ENCODE measurements at regions not wholly inside any gene's neighbourhood (a gene's known extent, or its start where the extent isn't known, plus 50 kb on each side); places are given as distances from the start of the nearest gene placed in this dataset.

GRCh38 chr14:65933400-65934069 lies 521.0 kb downstream of the FUT8 start:
- Mint-ChIP-seq H3K36me3 (peaks cover 11 to 41% of the 10 kb centered on the region in 2 donors), H3K9me3 (peaks cover 16 to 30% of the 10 kb centered on the region in 2 donors), H3K27ac (no peak overlapping the region)
- ATAC-seq: no peak
- no peak for DNase-seq (ENCODE audit: low spot score in 2 of 2)

- peaks cover 12 to 43% of the 10 kb centered on the region in 2 donors for H3K36me3 Mint-ChIP-seq
- no peak for ATAC-seq
- H3K9me3 Mint-ChIP-seq: peaks cover 16 to 30% of the 10 kb centered on the region in 2 donors
- no peak overlapping the region for H3K27ac Mint-ChIP-seq
- DNase-seq (ENCODE audit: low spot score in 2 of 2): no peak
Observed at GRCh38 chr14:65934070-65934435, 521.5 kb downstream of the FUT8 start.

GRCh38 chr14:65936342-65936975 lies 523.9 kb downstream of the FUT8 start:
- Mint-ChIP-seq H3K36me3 (peaks cover 12 to 43% of the 10 kb centered on the region in 2 donors), H3K9me3 (peaks cover 16 to 30% of the 10 kb centered on the region in 2 donors), H3K27ac (peak overlapping the region in 1 of 2 donors; percentile 86)
- ATAC-seq (no peak), DNase-seq (ENCODE audit: low spot score in 2 of 2) (no peak)

GRCh38 chr14:65937079-65937959 lies 524.8 kb downstream of the FUT8 start:
- peak overlapping the region; percentile 80 to 86 for H3K27ac Mint-ChIP-seq
- peaks cover 12 to 39% of the 10 kb centered on the region in 2 donors for H3K36me3 Mint-ChIP-seq
- ATAC-seq: peak; percentile 52 to 80
- no peak for DNase-seq (ENCODE audit: low spot score in 2 of 2)
- H3K9me3 Mint-ChIP-seq: peaks cover 16 to 30% of the 10 kb centered on the region in 2 donors

- H3K27ac Mint-ChIP-seq: peak overlapping the region in 1 of 2 donors; percentile 86
- ATAC-seq: peak; percentile 49 to 62
- peaks cover 16 to 26% of the 10 kb centered on the region in 2 donors for H3K9me3 Mint-ChIP-seq
- peaks cover 12 to 39% of the 10 kb centered on the region in 2 donors for H3K36me3 Mint-ChIP-seq
- no peak for DNase-seq (ENCODE audit: low spot score in 2 of 2)
Observed at GRCh38 chr14:65937960-65938316, 525.4 kb downstream of the FUT8 start.

GRCh38 chr14:65938738-65939137 lies 526.2 kb downstream of the FUT8 start:
- DNase-seq (ENCODE audit: low spot score in 2 of 2) (no peak), ATAC-seq (peak; percentile 24 to 75)
- peaks cover 12 to 39% of the 10 kb centered on the region in 2 donors for H3K36me3 Mint-ChIP-seq
- H3K9me3 Mint-ChIP-seq: peaks cover 16 to 25% of the 10 kb centered on the region in 2 donors
- peak overlapping the region in 1 of 2 donors; percentile 86 for H3K27ac Mint-ChIP-seq

- Mint-ChIP-seq H3K9me3 (peaks cover 16 to 21% of the 10 kb centered on the region in 2 donors), H3K27ac (no peak overlapping the region), H3K36me3 (peaks cover 12 to 35% of the 10 kb centered on the region in 2 donors)
- DNase-seq (ENCODE audit: low spot score in 2 of 2) (no peak), ATAC-seq (no peak)
Observed at GRCh38 chr14:65939184-65939583, 526.7 kb downstream of the FUT8 start.

- Mint-ChIP-seq H3K27ac (no peak overlapping the region), H3K9me3 (peaks cover 12 to 16% of the 10 kb centered on the region in 2 donors), H3K36me3 (peaks cover 12 to 26% of the 10 kb centered on the region in 2 donors)
- DNase-seq (ENCODE audit: low spot score in 2 of 2) (no peak), ATAC-seq (peak in 1 of 2 donors; percentile 47)
Observed at GRCh38 chr14:65940056-65940735, 527.7 kb downstream of the FUT8 start.

GRCh38 chr14:65941091-65941490 lies 528.6 kb downstream of the FUT8 start:
- peaks cover 12 to 16% of the 10 kb centered on the region in 2 donors for H3K9me3 Mint-ChIP-seq
- no peak overlapping the region for H3K27ac Mint-ChIP-seq
- H3K36me3 Mint-ChIP-seq: peaks cover 12 to 26% of the 10 kb centered on the region in 2 donors
- ATAC-seq: no peak
- DNase-seq (ENCODE audit: low spot score in 2 of 2): no peak

- ATAC-seq: no peak
- Mint-ChIP-seq H3K9me3 (peaks cover 4 to 5% of the 10 kb centered on the region in 2 donors), H3K36me3 (peaks cover 7 to 10% of the 10 kb centered on the region in 2 donors), H3K27ac (no peak overlapping the region)
- no peak for DNase-seq (ENCODE audit: low spot score in 2 of 2)
Observed at GRCh38 chr14:65943150-65943549, 530.6 kb downstream of the FUT8 start.

- no peak for DNase-seq (ENCODE audit: low spot score in 2 of 2)
- no peak for ATAC-seq
- Mint-ChIP-seq H3K27ac (no peak overlapping the region), H3K9me3 (peaks cover 4 to 6% of the 10 kb centered on the region in 2 donors), H3K36me3 (peaks cover 6 to 7% of the 10 kb centered on the region in 2 donors)
Observed at GRCh38 chr14:65943916-65944410, 531.4 kb downstream of the FUT8 start.

GRCh38 chr14:65945327-65945726 lies 532.8 kb downstream of the FUT8 start:
- Mint-ChIP-seq H3K27ac (no peak overlapping the region), H3K36me3 (peaks cover 6 to 7% of the 10 kb centered on the region in 2 donors), H3K9me3 (peaks cover 4 to 6% of the 10 kb centered on the region in 2 donors)
- DNase-seq (ENCODE audit: low spot score in 2 of 2) (no peak), ATAC-seq (no peak)

GRCh38 chr14:65946494-65946893 lies 534.0 kb downstream of the FUT8 start:
- H3K36me3 Mint-ChIP-seq: peaks cover 6 to 12% of the 10 kb centered on the region in 2 donors
- ATAC-seq (no peak), DNase-seq (ENCODE audit: low spot score in 2 of 2) (no peak)
- H3K27ac Mint-ChIP-seq: peak overlapping the region in 1 of 2 donors; percentile 2
- H3K9me3 Mint-ChIP-seq: peaks cover 4 to 10% of the 10 kb centered on the region in 2 donors

- Mint-ChIP-seq H3K27ac (peak overlapping the region; percentile 53 to 88), H3K9me3 (peaks cover 4 to 10% of the 10 kb centered on the region in 2 donors)
- no peak for ATAC-seq
Observed at GRCh38 chr14:65948302-65948701, 535.8 kb downstream of the FUT8 start.

GRCh38 chr14:65949711-65950516 lies 536.3 kb upstream of the CCDC196 start:
- H3K27ac Mint-ChIP-seq: peak overlapping the region; percentile 83 to 88
- H3K9me3 Mint-ChIP-seq: peaks cover 4 to 10% of the 10 kb centered on the region in 2 donors
- DNase-seq (ENCODE audit: low spot score in 2 of 2) (peak; percentile 63 to 70), ATAC-seq (peak; percentile 89 to 95)
- peaks cover 6 to 18% of the 10 kb centered on the region in 2 donors for H3K36me3 Mint-ChIP-seq

More at GRCh38 chr14:65948302-65948701, 535.8 kb downstream of the FUT8 start:
- peaks cover 6 to 18% of the 10 kb centered on the region in 2 donors for H3K36me3 Mint-ChIP-seq
- DNase-seq (ENCODE audit: low spot score in 2 of 2): no peak
